SK-N-SH (cell line): ENCODE measurements at regions not wholly inside any gene's neighbourhood (a gene's known extent, or its start where the extent isn't known, plus 50 kb on each side); places are given as distances from the start of the nearest gene placed in this dataset.

Experiments used
- CTCF ChIA-PET: fragments of 300-600, 350-600 bp; formaldehyde crosslinking; extraction: SDS; loops from one replicate; lab custom pipeline; 2021; lab: Yijun Ruan, JAX
- POLR2A ChIA-PET: fragments of 350-600 bp; sonication (Branson Sonifier 250); formaldehyde crosslinking; extraction: SDS; loops from one replicate; lab custom pipeline; 2020; ENCODE audit warnings: antibody characterized with exemption, inconsistent platforms; lab: Yijun Ruan, JAX
- DNase-seq: peaks from one replicate; pipeline ENCODE4 v3.0.0; 2012
- H2AFZ ChIP-seq: fragments of 200-600 bp; sonication (generic); 2 replicates; pipeline ENCODE4 v1.8.1; 2016; ENCODE audit warnings: antibody characterized with exemption, mild to moderate bottlenecking, low read depth
- H3F3A ChIP-seq: fragments of 200-600 bp; sonication (generic); replicated peaks from 2 replicates; pipeline ENCODE3; 2016; ENCODE audit warnings: antibody characterized with exemption, mild to moderate bottlenecking; ENCODE audit not compliant: insufficient read depth
- H3K27ac ChIP-seq, 2 experiments: fragments of 200-500 bp in 1 of 2; fragments of 200-600 bp in 1 of 2; sonication (Bioruptor generic) in 1 of 2; sonication (generic), shearing (Covaris generic) in 1 of 2; 2 replicates each; pipeline versions ENCODE4 v1.5.1 to v1.6.1; 2014 to 2016; ENCODE audit warnings: low read depth in 2 of 2, inconsistent platforms in 1 of 2, low read length in 1 of 2, mild to moderate bottlenecking in 1 of 2, mixed read lengths in 1 of 2
- H3K27me3 ChIP-seq: fragments of 200-600 bp; sonication (generic), shearing (Covaris generic); 2 replicates; pipeline ENCODE4 v1.6.1; 2016; ENCODE audit warnings: mixed run types; ENCODE audit not compliant: insufficient read depth
- H3K36me3 ChIP-seq, 2 experiments: fragments of 200-500 bp in 1 of 2; fragments of 200-600 bp in 1 of 2; sonication (Bioruptor generic) in 1 of 2; sonication (generic) in 1 of 2; replicated peaks in 1 of 2; 2 replicates each; pipeline versions ENCODE3 to v1.5.1; 2014 to 2016; ENCODE audit warnings: low read length in 1 of 2, mild to moderate bottlenecking in 1 of 2; ENCODE audit not compliant: insufficient read depth in 2 of 2, control insufficient read depth in 1 of 2
- H3K4me1 ChIP-seq, 2 experiments: fragments of 200-500 bp in 1 of 2; fragments of 200-600 bp in 1 of 2; sonication (Bioruptor generic) in 1 of 2; sonication (generic), shearing (Covaris generic) in 1 of 2; 2 replicates each; pipeline versions ENCODE4 v1.5.1 to v1.6.1; 2014 to 2016; ENCODE audit warnings: low read depth in 1 of 2, low read length in 1 of 2, mixed run types in 1 of 2; ENCODE audit not compliant: insufficient read depth in 2 of 2, control insufficient read depth in 1 of 2
- H3K4me2 ChIP-seq: fragments of 200-600 bp; sonication (generic), shearing (Covaris generic); 2 replicates; pipeline ENCODE4 v1.6.1; 2017; ENCODE audit warnings: mixed run types
- H3K4me3 ChIP-seq, 2 experiments: fragments of 200-500 bp in 1 of 2; fragments of 200-600 bp in 1 of 2; sonication (Bioruptor generic) in 1 of 2; sonication (generic), shearing (Covaris generic) in 1 of 2; 2 replicates each; pipeline versions ENCODE4 v1.5.1 to v1.8.1; 2014 to 2016; ENCODE audit warnings: low read depth in 2 of 2, inconsistent platforms in 1 of 2, low read length in 1 of 2, mild to moderate bottlenecking in 1 of 2, mixed read lengths in 1 of 2, moderate library complexity in 1 of 2
- H3K79me2 ChIP-seq: fragments of 200-600 bp; sonication (generic); 2 replicates; pipeline ENCODE4 v1.8.1; 2017; ENCODE audit warnings: mild to moderate bottlenecking; ENCODE audit not compliant: insufficient read depth
- H3K9ac ChIP-seq: fragments of 200-600 bp; sonication (generic); 2 replicates; pipeline ENCODE4 v1.6.1; 2017; ENCODE audit warnings: mixed run types
- H3K9me2 ChIP-seq: fragments of 200-600 bp; sonication (generic); 2 replicates; pipeline ENCODE4 v1.6.1; 2017; ENCODE audit warnings: mixed run types
- H3K9me3 ChIP-seq: fragments of 200-600 bp; sonication (generic); 2 replicates; pipeline ENCODE4 v1.6.1; 2017; ENCODE audit warnings: mixed run types, mild to moderate bottlenecking, moderate library complexity
- H4K20me1 ChIP-seq: fragments of 200-600 bp; sonication (generic); 2 replicates; pipeline ENCODE4 v1.6.1; 2017; ENCODE audit warnings: mild to moderate bottlenecking, mixed run types; ENCODE audit not compliant: insufficient read depth
- FOSL2 ChIP-seq: IDR thresholded peaks from 2 replicates; pipeline ENCODE4 v1.4.0; 2012; ENCODE audit warnings: low read depth, mild to moderate bottlenecking, moderate library complexity, borderline replicate concordance
- GATA2 ChIP-seq: sonication (generic); formaldehyde crosslinking; IDR thresholded peaks from 2 replicates; pipeline ENCODE4 v1.5.0; 2020; ENCODE audit warnings: mild to moderate bottlenecking, missing genetic modification reagents
- IRF3 ChIP-seq: fragments of 150-350 bp; IDR thresholded peaks from 2 replicates; pipeline ENCODE4 v1.6.1; 2016; ENCODE audit warnings: mild to moderate bottlenecking, low read depth, low read length
- JUND ChIP-seq: IDR thresholded peaks from 2 replicates; pipeline ENCODE4 v1.4.0; 2012
- MXI1 ChIP-seq: IDR thresholded peaks from 2 replicates; pipeline ENCODE4 v1.6.1; 2012; ENCODE audit warnings: mild to moderate bottlenecking, low read depth, low read length, improper control_type of control experiment
- NRF1 ChIP-seq: IDR thresholded peaks from 2 replicates; pipeline ENCODE4 v1.6.1; 2012; ENCODE audit warnings: low read depth, mild to moderate bottlenecking, low read length
- PBX3 ChIP-seq: IDR thresholded peaks from 2 replicates; pipeline ENCODE4; 2012
- REST ChIP-seq: IDR thresholded peaks from 2 replicates; pipeline ENCODE4 v1.6.1; 2012; ENCODE audit warnings: mild to moderate bottlenecking, low read depth, low read length, moderate library complexity
- RFX5 ChIP-seq: IDR thresholded peaks from 2 replicates; pipeline ENCODE4 v1.6.1; 2012; ENCODE audit warnings: mild to moderate bottlenecking, improper control_type of control experiment, low read length
- SMC3 ChIP-seq: IDR thresholded peaks from 2 replicates; pipeline ENCODE4 v1.6.1; 2012; ENCODE audit warnings: low read depth, low read length, improper control_type of control experiment
- TEAD4 ChIP-seq: IDR thresholded peaks from 2 replicates; pipeline ENCODE4 v1.4.0; 2012; ENCODE audit warnings: mild to moderate bottlenecking, borderline replicate concordance; ENCODE audit not compliant: insufficient read depth
- USF1 ChIP-seq: IDR thresholded peaks from 2 replicates; pipeline ENCODE4 v1.4.0; 2012; ENCODE audit warnings: low read depth, borderline replicate concordance
- YY1 ChIP-seq: IDR thresholded peaks from 2 replicates; pipeline ENCODE4 v1.4.0; 2012; ENCODE audit warnings: low read depth, mild to moderate bottlenecking
- ZBTB33 ChIP-seq: IDR thresholded peaks from 2 replicates; pipeline ENCODE4 v1.4.0; 2012; ENCODE audit warnings: low read depth, borderline replicate concordance
- WGBS: methylation state at CpG from one replicate; pipeline ENCODE4 v1.1.6; 2017; ENCODE audit warnings: low lambda C conversion rate; 5-methylcytosine and 5-hydroxymethylcytosine counted together

GRCh38 chr11:105202422-105202821 lies 62.9 kb upstream of the CARD18 start:
- ChIA-PET CTCF (interaction anchor here (1.0 to 1.1 kb wide), 2 partner anchors 18 to 74 kb away, joined by 3 read pairs; no protein-coding TSS in a partner anchor), POLR2A (no interaction called here)
- WGBS, result 69% methylated on average over 4 of the region's 4 CpGs
- Histone ChIP-seq H3K27ac (no peak overlapping the region), H3K4me2 (no peak overlapping the region), H4K20me1 (no peaks in the 10 kb centered on the region), H3F3A (no peaks in the 10 kb centered on the region), H3K4me1 (no peaks in the 10 kb centered on the region), H3K9me2 (no peaks in the 10 kb centered on the region), H3K27me3 (no peaks in the 10 kb centered on the region), H2AFZ (no peak overlapping the region), H3K79me2 (no peaks in the 10 kb centered on the region), H3K9ac (no peak overlapping the region), H3K36me3 (no peaks in the 10 kb centered on the region), H3K4me3 (no peak overlapping the region), H3K9me3 (no peaks in the 10 kb centered on the region)
- DNase-seq, result no peak
- TF ChIP-seq FOSL2 (no peak), REST (no peak), RFX5 (no peak), TEAD4 (no peak), JUND (no peak), PBX3 (no peak), ZBTB33 (no peak)

- ChIA-PET POLR2A (no interaction called here), CTCF (interaction anchor here (1.0 kb wide), 1 partner anchor 17 kb away, joined by 3 read pairs; no protein-coding TSS in a partner anchor)
- no peak for DNase-seq
- WGBS, result 75% methylated on average over 5 of the region's 5 CpGs
- Histone ChIP-seq H3K4me1 (no peaks in the 10 kb centered on the region), H3F3A (no peaks in the 10 kb centered on the region), H3K9me3 (no peaks in the 10 kb centered on the region), H3K4me3 (no peak overlapping the region), H3K9me2 (no peaks in the 10 kb centered on the region), H3K27ac (no peak overlapping the region), H3K4me2 (no peak overlapping the region), H3K27me3 (no peaks in the 10 kb centered on the region), H3K36me3 (no peaks in the 10 kb centered on the region), H3K79me2 (no peaks in the 10 kb centered on the region), H3K9ac (no peak overlapping the region), H2AFZ (no peak overlapping the region), H4K20me1 (no peaks in the 10 kb centered on the region)
- TF ChIP-seq YY1 (no peak), GATA2 (no peak), SMC3 (no peak), MXI1 (no peak), IRF3 (no peak), NRF1 (no peak), USF1 (no peak)
These were observed 61.6 kb upstream of the CARD18 start for GRCh38 chr11:105201166-105201565.
